IPS-15b (cell line): ENCODE measurements at regions not wholly inside any gene's neighbourhood (a gene's known extent, or its start where the extent isn't known, plus 50 kb on each side); places are given as distances from the start of the nearest gene placed in this dataset.

Experiments used
- H3K27me3 ChIP-seq: one replicate; pipeline ENCODE4 v1.6.1; 2013; ENCODE audit warnings: low read length; ENCODE audit not compliant: control insufficient read depth, insufficient read depth
- H3K36me3 ChIP-seq: one replicate; pipeline ENCODE4 v1.6.1; 2013; ENCODE audit warnings: low read length; ENCODE audit not compliant: control insufficient read depth, insufficient read depth
- H3K4me1 ChIP-seq: one replicate; pipeline ENCODE4 v1.6.1; 2013; ENCODE audit warnings: mild to moderate bottlenecking, low read length; ENCODE audit not compliant: control insufficient read depth, insufficient read depth
- H3K4me3 ChIP-seq: one replicate; pipeline ENCODE4 v1.5.1; 2013; ENCODE audit warnings: low read depth, low read length
- H3K9ac ChIP-seq: one replicate; pipeline ENCODE4 v1.6.1; 2013; ENCODE audit warnings: low read depth, mild to moderate bottlenecking, low read length
- H3K9me3 ChIP-seq: one replicate; pipeline ENCODE4 v1.6.1; 2013; ENCODE audit warnings: mild to moderate bottlenecking, low read length; ENCODE audit not compliant: control insufficient read depth, insufficient read depth

DNA sequence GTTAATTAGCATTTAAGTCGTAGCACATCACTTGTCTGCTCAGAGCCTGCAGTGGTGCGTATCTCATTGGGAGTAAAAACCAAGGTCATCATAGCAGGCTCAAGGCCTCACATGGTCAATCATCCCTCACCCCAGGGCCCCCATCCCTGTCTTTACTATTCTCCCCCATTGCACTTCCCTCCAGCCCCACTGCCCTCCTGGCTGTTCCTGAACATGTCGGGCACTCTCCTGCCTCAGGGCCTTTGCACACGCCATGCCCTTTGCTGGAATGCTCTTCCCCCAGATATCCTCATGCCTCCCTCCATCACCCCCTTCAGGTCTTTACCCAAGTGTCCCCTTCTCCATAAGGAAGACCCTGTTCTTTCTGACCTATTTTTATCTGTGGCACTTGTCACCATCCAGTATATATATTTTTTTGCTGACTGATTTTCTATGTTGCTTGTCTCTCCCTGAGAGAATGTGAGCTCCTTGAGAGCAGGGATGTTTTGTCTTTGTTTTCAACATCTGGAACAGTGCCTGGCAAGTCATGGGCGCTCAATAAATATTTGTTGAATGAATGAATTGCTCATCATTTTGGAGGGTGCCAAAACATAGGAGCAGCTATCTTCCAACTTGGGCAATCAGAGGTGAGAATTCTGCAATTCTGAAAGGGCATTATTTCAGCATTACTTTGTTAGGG, 74.1 kb upstream of the POU3F1 start:
- Histone ChIP-seq H3K36me3 (peaks cover 3% of the 10 kb centered on the region), H3K4me1 (no peaks in the 10 kb centered on the region), H3K9me3 (no peaks in the 10 kb centered on the region), H3K4me3 (no peak overlapping the region), H3K27me3 (no peaks in the 10 kb centered on the region), H3K9ac (no peak overlapping the region)

DNA sequence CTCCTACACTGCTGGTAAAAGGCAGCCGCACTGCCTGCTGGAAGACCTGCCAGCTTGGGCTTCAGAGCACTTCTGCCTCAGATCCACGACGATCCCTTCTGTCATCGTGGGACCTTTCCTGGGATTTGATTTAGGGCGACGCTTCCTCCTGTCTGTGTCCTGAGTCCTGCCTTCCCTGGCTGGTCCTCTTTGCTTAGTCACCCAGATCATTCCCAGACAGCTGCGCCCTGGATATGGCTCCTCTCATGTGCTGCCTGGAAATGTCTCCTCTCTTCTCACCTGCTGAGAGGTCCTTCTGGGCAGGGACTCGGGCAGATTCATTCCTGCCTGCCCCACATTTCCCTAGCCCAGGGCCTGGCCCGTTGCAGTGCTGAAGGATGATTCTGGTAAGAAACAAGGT, 72.4 kb upstream of the POU3F1 start:
- H3K9ac ChIP-seq, result no peak overlapping the region
- no peaks in the 10 kb centered on the region for H3K9me3 ChIP-seq
- H3K4me1 ChIP-seq, result peaks cover 6% of the 10 kb centered on the region
- H3K4me3 ChIP-seq, result no peak overlapping the region
- H3K36me3 ChIP-seq, result peaks cover 3% of the 10 kb centered on the region
- no peaks in the 10 kb centered on the region for H3K27me3 ChIP-seq

DNA sequence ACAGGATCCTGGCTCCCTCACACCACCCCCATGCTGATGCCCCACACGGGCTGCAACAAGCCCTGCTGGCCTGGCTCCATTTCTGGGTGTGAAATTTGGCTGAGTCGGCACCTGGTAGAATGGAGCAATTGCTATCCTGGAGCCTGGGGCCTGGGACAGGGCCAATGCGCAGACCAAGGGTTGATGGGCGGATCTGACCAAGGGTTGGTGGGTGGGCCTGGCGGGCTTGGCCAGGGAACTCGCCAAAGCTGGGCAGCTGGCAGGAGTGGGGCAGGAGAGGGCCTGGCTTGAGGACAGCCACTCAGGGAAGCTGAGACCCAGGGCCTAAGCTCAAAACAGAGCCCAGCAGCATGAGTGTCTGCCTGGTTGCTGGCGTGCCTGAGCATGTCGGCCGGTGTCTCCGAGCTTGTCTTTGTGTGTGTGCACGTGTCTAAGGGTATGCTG, 70.9 kb upstream of the POU3F1 start:
- peaks cover 6% of the 10 kb centered on the region for H3K4me1 ChIP-seq
- H3K9ac ChIP-seq, result no peak overlapping the region
- H3K27me3 ChIP-seq, result no peaks in the 10 kb centered on the region
- no peaks in the 10 kb centered on the region for H3K9me3 ChIP-seq
- H3K4me3 ChIP-seq, result no peak overlapping the region
- peaks cover 3% of the 10 kb centered on the region for H3K36me3 ChIP-seq

DNA sequence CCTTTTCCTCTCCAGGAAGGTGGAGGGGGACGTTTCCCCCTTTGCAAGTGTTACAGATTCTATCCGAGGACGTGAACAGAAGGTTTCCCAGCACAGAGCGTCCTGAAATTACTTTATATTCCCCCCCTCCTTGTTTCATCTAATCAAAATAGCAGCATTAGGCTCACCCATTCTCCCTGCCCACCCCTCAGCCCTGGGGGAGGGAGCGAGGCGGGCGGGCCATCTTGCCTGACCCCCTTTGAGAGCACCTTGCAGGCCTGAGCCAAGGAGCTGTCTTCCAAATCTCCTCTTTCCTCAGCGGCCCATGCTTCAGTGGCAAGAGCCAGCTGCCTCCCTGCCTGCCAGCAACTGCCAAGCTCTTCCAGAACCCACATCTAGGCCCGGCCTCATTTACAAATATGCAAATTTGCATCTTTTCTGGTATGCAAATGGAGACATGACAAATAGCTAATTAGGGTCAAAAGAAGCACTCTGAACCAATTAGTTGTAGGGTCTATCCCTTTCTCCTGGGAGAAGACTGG, 69.1 kb upstream of the POU3F1 start:
- no peak overlapping the region for H3K4me3 ChIP-seq
- H3K36me3 ChIP-seq, result peaks cover 3% of the 10 kb centered on the region
- peaks cover 6% of the 10 kb centered on the region for H3K4me1 ChIP-seq
- no peaks in the 10 kb centered on the region for H3K9me3 ChIP-seq
- no peaks in the 10 kb centered on the region for H3K27me3 ChIP-seq
- H3K9ac ChIP-seq, result no peak overlapping the region

DNA sequence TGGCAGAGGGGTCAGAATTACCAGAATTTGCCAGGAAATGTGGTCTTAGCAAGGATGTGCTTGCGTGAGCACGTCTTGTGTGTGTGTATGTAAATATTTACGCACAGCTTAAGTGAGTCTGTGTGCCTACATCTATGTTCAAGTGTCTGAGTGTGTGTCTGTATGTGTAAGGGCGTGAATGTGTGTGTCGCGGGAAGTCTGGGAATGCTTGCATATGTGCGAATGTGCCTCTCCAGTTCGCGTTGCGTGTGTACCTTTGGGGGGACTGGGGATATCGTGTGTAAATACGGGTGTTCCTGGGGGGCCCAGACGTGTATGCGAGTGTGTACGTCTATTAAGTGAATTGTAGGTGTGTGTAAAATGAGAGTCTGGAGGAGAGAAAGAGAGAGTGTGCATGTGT, 68.6 kb upstream of the POU3F1 start:
- H3K4me1 ChIP-seq, result peaks cover 6% of the 10 kb centered on the region
- no peak overlapping the region for H3K4me3 ChIP-seq
- peaks cover 3% of the 10 kb centered on the region for H3K36me3 ChIP-seq
- no peaks in the 10 kb centered on the region for H3K9me3 ChIP-seq
- no peak overlapping the region for H3K9ac ChIP-seq
- no peaks in the 10 kb centered on the region for H3K27me3 ChIP-seq

DNA sequence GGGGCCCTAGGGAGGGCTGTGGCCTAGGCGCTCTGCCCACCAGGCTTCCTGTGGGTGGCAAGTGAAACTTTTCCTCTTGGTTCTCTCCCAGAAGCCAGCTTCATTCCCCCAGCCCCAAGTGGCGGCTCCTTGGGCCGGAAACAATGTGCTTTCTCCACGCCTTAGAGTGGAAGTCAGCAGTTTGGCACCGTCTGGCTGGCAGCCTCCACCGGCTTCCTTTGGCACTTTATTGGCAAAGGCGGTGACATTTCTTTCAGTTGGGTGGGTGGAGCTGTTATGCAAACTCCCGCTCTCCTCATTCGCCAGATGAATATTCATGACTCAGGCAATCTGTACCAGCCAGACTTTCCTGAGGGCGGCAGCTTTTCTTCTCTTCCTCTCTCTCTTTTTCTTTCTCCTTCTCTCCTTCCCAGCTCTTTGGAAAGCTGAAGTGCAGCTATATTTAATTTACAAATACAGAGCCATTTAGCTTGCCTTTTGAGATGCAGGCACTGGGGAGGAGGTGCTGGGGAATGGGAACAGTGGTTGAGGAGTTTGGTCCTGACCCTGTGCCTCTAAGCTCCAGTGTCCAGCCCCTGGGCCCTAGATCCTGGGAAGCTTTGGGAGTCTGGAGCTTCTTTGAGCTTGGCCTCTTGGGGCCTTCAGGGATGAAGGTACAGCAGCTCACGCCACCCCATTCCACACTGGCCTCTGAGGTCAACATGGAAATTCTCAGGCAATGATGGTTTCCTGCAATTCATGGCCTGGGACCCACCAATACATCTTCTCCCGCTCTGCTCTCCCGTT, 67.8 kb upstream of the POU3F1 start:
- no peak overlapping the region for H3K4me3 ChIP-seq
- peaks cover 3% of the 10 kb centered on the region for H3K36me3 ChIP-seq
- H3K9ac ChIP-seq, result no peak overlapping the region
- no peaks in the 10 kb centered on the region for H3K9me3 ChIP-seq
- H3K27me3 ChIP-seq, result no peaks in the 10 kb centered on the region
- peaks cover 6% of the 10 kb centered on the region for H3K4me1 ChIP-seq

DNA sequence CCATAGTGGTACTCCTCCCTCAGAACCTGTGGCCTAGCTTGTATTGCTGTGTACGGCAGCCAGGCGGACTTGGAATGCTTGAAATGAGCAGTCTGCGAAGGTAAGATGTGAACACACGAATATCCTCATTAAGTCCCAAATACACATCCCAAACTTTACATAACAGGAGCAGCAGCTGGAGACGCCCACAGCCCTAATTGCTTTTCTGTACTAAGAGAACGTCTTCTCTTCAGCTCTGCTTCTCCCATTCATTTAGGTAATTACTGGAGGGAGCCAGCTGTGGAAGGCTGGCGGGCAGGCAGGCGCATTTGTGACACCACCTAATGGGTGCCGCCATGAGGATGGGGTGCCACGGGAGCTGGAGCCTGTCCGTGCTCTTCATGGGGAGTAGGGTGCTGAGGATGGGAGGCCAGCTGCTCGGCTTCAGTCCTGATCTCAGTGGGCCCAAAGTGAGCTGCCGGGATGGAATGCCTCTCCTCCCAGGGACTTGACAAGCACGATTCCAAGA, 66.6 kb upstream of the POU3F1 start:
- Histone ChIP-seq H3K9ac (no peak overlapping the region), H3K36me3 (peaks cover 3% of the 10 kb centered on the region), H3K4me1 (peaks cover 6% of the 10 kb centered on the region), H3K4me3 (no peak overlapping the region), H3K9me3 (no peaks in the 10 kb centered on the region), H3K27me3 (no peaks in the 10 kb centered on the region)

DNA sequence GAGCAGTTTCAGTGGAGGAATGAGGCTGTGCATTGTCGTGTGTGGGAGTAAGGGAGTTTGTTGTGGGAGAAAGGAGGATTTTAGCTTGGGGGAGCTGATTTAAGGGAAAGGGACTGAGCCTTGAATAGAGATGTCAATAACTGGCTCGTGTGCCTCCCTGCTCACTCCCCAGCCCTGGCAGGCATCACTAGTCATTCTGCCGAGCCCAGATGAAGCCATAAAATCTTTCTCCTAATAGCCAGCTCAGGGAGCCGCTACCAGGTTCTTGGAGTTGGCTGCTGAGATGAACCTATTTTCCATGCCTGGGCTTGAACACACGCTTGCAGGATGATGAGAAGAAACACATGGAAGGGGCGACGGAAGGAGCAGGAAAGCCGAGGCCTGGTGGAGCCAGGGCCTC, 65.0 kb upstream of the POU3F1 start:
- no peak overlapping the region for H3K4me3 ChIP-seq
- no peaks in the 10 kb centered on the region for H3K9me3 ChIP-seq
- H3K36me3 ChIP-seq, result peaks cover 3% of the 10 kb centered on the region
- no peaks in the 10 kb centered on the region for H3K27me3 ChIP-seq
- no peak overlapping the region for H3K9ac ChIP-seq
- H3K4me1 ChIP-seq, result peaks cover 6% of the 10 kb centered on the region

DNA sequence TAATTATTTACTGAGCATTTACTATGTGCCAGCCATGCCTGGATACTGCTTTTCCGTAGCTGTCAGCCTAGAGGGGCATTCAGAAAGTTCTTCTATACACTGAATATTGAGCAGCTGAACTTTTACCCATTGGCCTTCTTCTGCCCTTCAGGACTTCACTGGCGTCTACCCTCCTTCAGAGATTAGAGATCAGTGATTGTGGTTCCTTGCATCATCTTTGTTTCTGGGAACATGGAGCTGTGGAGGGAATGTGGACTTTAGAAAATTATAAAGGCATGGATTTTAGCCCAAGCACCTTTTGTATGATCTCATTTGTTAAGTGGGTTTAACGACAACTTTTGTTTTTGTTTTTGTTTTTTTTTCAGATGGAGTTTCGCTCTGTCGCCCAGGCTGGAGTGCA, 58.7 kb upstream of the POU3F1 start:
- no peak overlapping the region for H3K9ac ChIP-seq
- H3K36me3 ChIP-seq, result no peaks in the 10 kb centered on the region
- no peaks in the 10 kb centered on the region for H3K9me3 ChIP-seq
- H3K4me3 ChIP-seq, result no peak overlapping the region
- H3K27me3 ChIP-seq, result no peaks in the 10 kb centered on the region
- H3K4me1 ChIP-seq, result no peaks in the 10 kb centered on the region

DNA sequence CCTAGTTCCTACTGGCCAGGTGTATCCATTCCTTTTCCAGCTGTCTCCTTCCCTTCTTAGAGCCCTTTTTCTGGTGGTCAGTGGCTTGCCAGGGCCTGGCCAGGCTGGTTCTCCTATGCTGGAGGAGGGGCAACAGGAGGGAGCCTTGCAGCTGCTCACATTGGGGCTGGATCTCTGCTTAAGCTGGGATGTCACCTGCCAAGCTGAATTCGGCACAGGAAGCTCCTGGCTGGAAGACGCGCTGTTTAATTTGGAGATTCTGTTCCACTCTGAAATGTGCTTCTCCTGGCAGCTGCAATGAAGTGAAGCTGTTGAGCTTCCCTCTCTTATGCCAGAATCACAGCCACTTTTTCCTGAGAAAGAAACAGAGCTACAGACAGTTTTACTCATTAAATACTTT, 56.0 kb upstream of the POU3F1 start:
- H3K27me3 ChIP-seq, result no peaks in the 10 kb centered on the region
- no peaks in the 10 kb centered on the region for H3K9me3 ChIP-seq
- H3K4me1 ChIP-seq, result no peaks in the 10 kb centered on the region
- no peaks in the 10 kb centered on the region for H3K36me3 ChIP-seq
- no peak overlapping the region for H3K4me3 ChIP-seq
- no peak overlapping the region for H3K9ac ChIP-seq

DNA sequence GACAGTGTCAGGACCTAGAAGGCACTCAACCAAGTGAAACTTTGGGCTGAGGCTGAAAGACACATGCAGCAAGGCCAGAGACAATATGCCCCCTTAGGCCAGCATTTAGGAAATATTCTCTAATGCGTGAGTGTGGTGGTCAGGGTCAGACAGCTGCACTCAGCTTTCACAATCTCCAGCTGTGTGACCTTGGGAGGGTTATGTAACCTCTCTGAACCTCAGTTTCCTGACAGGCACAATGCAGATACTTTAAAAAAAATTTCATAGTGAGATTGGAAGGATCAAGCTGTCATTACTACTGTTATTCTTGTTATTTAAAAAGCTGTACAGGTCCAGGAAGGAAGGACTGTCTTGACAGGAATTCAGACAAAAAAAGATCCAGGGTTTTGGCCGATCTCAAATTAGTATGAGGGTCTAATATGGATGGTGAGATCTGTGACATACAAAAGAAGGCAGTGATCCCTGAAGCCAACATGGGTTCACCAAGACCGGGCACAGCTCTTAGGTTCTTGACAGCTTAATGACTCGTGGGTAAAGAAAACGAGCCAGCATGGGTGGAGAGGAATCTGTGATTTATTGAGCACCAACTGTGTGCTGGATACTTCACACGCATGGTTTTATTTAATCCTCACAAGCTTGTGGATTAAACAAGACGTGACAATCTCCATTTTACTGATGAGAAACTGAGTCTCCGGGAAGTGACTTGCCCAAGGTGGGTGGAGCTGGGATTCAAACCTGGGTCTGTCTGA, 54.6 kb upstream of the POU3F1 start:
- Histone ChIP-seq H3K9ac (no peak overlapping the region), H3K36me3 (no peaks in the 10 kb centered on the region), H3K4me3 (no peak overlapping the region), H3K4me1 (peaks cover 5% of the 10 kb centered on the region), H3K9me3 (no peaks in the 10 kb centered on the region), H3K27me3 (no peaks in the 10 kb centered on the region)
